Stomach (tissue), 8 donors: ENCODE measurements at regions not wholly inside any gene's neighbourhood (a gene's known extent, or its start where the extent isn't known, plus 50 kb on each side); places are given as distances from the start of the nearest gene placed in this dataset.

Experiments
- DNase-seq, 2 donors: peaks; one replicate each; pipeline versions ENCODE4 v3.0.0 to v3.0.0-alpha.2; 2013 to 2019
- H3K27ac ChIP-seq, 5 donors: fragments of 200-600 bp in 4 of 5; sonication (generic) in 4 of 5; one replicate each; pipeline ENCODE4 v1.5.1; 2013 to 2019; ENCODE audit warnings: mild to moderate bottlenecking in 1 of 5, moderate library complexity in 1 of 5
- H3K27me3 ChIP-seq, 3 donors: fragments of 200-600 bp; sonication (generic); one replicate each; pipeline ENCODE4 v1.5.1; 2017 to 2019; ENCODE audit warnings: mixed run types in 1 of 3
- H3K36me3 ChIP-seq, 4 donors: fragments of 200-600 bp; sonication (generic); 1 replicate in 3 of 4; 2 replicates in 1 of 4; pipeline ENCODE4 v1.5.1; 2016 to 2019
- H3K4me1 ChIP-seq, 4 donors: fragments of 200-600 bp; sonication (generic); one replicate each; pipeline ENCODE4 v1.5.1; 2016 to 2019
- H3K4me3 ChIP-seq, 4 donors: fragments of 200-600 bp; sonication (generic) in 3 of 4; one replicate each; pipeline ENCODE4 v1.5.1; 2016 to 2019; ENCODE audit warnings: mild to moderate bottlenecking in 1 of 4
- H3K9me3 ChIP-seq, 4 donors: fragments of 200-600 bp; sonication (generic); one replicate each; pipeline ENCODE4 v1.5.1; 2016 to 2019
- CTCF ChIP-seq, 7 experiments: fragments of 450-650 bp in 4 of 7; fragments of 200-600 bp in 3 of 7; sonication (generic) in 3 of 7; IDR thresholded peaks; one replicate each; pipeline ENCODE4 v1.5.1; 2016 to 2019; ENCODE audit warnings: antibody characterized with exemption in 7 of 7, control low read depth in 2 of 7, mild to moderate bottlenecking in 1 of 7
- EP300 ChIP-seq: sonication (generic); formaldehyde crosslinking; IDR thresholded peaks from one replicate; pipeline ENCODE4 v1.6.1; 2017; ENCODE audit warnings: antibody characterized with exemption
- POLR2A ChIP-seq, 4 donors: fragments of 450-650 bp; IDR thresholded peaks; one replicate each; pipeline ENCODE4 v1.6.1; 2016; ENCODE audit warnings: antibody characterized with exemption in 4 of 4, control low read depth in 2 of 4, mild to moderate bottlenecking in 1 of 4, moderate library complexity in 1 of 4
- POLR2AphosphoS5 ChIP-seq, 3 donors: sonication (generic); formaldehyde crosslinking; IDR thresholded peaks; one replicate each; pipeline ENCODE4 v1.6.1; 2016; ENCODE audit warnings: antibody characterized with exemption in 3 of 3
- WGBS, 5 donors: extraction: QIAGEN DNeasy Blood & Tissue Kit in 3 of 5; methylation state at CpG; one replicate each; pipeline versions ENCODE4 v1.1.5 to v1.1.7; 2013 to 2018; 5-methylcytosine and 5-hydroxymethylcytosine counted together
- intact Hi-C: fragments of 100-400 bp; cut with DNase I; formaldehyde crosslinking; loops from one replicate; pipeline ENCODE4 v1.15.1; 2023; ENCODE audit warnings: low total_unique reads
- donor health status: healthy with polysubstance abuse.
- donor health status: Bipolar disorder and iron deficiency.
- donor health status: healthy.

- DNase-seq: no peak
- Histone ChIP-seq H3K36me3 (no peaks in the 10 kb centered on the region), H3K4me1 (peaks cover 0 to 5% (median 0%) of the 10 kb centered on the region in 4 donors), H3K27ac (no peak overlapping the region), H3K27me3 (no peaks in the 10 kb centered on the region), H3K4me3 (no peak overlapping the region), H3K9me3 (peaks cover 0 to 9% (median 4%) of the 10 kb centered on the region in 4 donors)
- TF ChIP-seq CTCF (IDR thresholded peaks at IDR 0.05) (no peak), POLR2A (IDR thresholded peaks at IDR 0.05) (no peak), EP300 (no peak), POLR2AphosphoS5 (IDR thresholded peaks at IDR 0.05) (no peak)
- intact Hi-C loops: no loop called here
- WGBS, 5 donors: 32 to 75% (median 46%) methylated on average over 2 of the region's 2 CpGs
Measured at GRCh38 chr9:32294106-32294505, 90.3 kb upstream of the ACO1 start.

GRCh38 chr9:32300373-32300772 is 84.1 kb upstream of the ACO1 start:
- Histone ChIP-seq H3K9me3 (peaks cover 0 to 4% (median 0%) of the 10 kb centered on the region in 4 donors), H3K27ac (no peak overlapping the region), H3K36me3 (no peaks in the 10 kb centered on the region), H3K4me1 (no peaks in the 10 kb centered on the region), H3K27me3 (no peaks in the 10 kb centered on the region), H3K4me3 (no peak overlapping the region)
- WGBS, 5 donors: 25 to 48% (median 42%) methylated on average over 2 of the region's 2 CpGs
- no peak for DNase-seq
- intact Hi-C loops: no loop called here
- no peak for TF ChIP-seq POLR2AphosphoS5 (IDR thresholded peaks at IDR 0.05)
- TF ChIP-seq EP300: no peak
- no peak for TF ChIP-seq CTCF (IDR thresholded peaks at IDR 0.05)
- TF ChIP-seq POLR2A (IDR thresholded peaks at IDR 0.05): no peak

GRCh38 chr9:32304495-32304894 is 79.9 kb upstream of the ACO1 start:
- Histone ChIP-seq H3K36me3 (no peaks in the 10 kb centered on the region), H3K9me3 (peaks cover 0 to 4% (median 2%) of the 10 kb centered on the region in 4 donors), H3K4me1 (no peaks in the 10 kb centered on the region), H3K4me3 (no peak overlapping the region), H3K27me3 (no peaks in the 10 kb centered on the region), H3K27ac (no peak overlapping the region)
- TF ChIP-seq CTCF (IDR thresholded peaks at IDR 0.05) (no peak), POLR2A (IDR thresholded peaks at IDR 0.05) (no peak), EP300 (no peak), POLR2AphosphoS5 (IDR thresholded peaks at IDR 0.05) (no peak)
- no peak for DNase-seq
- WGBS, 5 donors: 0 to 39% (median 0%) methylated on average over 1 of the region's 1 CpG
- intact Hi-C loops: no loop called here

GRCh38 chr9:32306006-32306405 is 78.4 kb upstream of the ACO1 start:
- Histone ChIP-seq H3K27ac (no peak overlapping the region), H3K4me3 (no peak overlapping the region), H3K36me3 (no peaks in the 10 kb centered on the region), H3K9me3 (peaks cover 0 to 9% (median 2%) of the 10 kb centered on the region in 4 donors), H3K27me3 (no peaks in the 10 kb centered on the region), H3K4me1 (no peaks in the 10 kb centered on the region)
- intact Hi-C loops: no loop called here
- DNase-seq: no peak
- TF ChIP-seq POLR2A (IDR thresholded peaks at IDR 0.05) (no peak), EP300 (no peak), POLR2AphosphoS5 (IDR thresholded peaks at IDR 0.05) (no peak), CTCF (IDR thresholded peaks at IDR 0.05) (no peak)
